ENCODE measurements at regions not wholly inside any gene's neighbourhood (a gene's known extent, or its start where the extent isn't known, plus 50 kb on each side); places are given as distances from the start of the nearest gene placed in this dataset.

DNA sequence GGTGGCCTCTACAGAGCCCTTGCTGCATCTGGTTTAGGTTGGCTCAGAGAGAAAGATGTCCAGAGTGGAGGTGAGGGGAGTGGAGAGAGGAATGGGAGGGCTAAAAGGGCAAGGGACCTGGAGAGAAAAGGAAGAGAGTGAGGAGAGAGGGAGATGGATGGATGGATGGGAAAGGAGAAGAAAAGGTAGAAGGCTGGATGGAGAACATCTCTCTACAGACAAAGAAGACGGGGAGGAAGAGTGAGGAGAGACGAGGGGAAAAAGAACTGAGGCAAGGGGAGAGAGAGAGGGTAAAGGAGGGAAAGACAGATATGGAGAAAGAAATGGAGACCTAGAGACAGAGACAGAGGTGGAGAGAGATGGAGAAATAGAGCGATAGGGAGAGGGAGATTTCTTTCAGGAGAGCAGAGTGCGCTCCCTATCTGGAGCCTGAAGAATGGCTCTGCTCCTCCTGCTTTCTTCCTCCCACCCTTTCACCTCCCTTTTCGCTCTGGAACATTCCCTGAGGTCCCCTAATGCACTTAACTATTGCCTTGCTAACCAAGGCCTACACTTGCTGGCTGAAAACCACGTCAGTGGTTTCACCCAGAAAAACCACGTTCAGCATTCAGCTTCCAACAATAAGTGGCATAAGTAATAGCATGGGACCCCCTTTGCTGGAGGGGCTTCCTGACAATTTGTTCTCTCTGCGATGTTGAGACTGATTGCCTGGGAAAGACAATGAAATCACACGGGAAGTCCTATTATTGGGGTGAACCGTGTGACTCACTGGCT, 286.3 kb downstream of the CDH26 start:
- H3K9ac ChIP-seq (ENCODE audit: low read length in 5 of 5), result no peak overlapping the region
- H3K27ac ChIP-seq (ENCODE audit: low read depth, low read length), result no peak overlapping the region
- H3K4me3 ChIP-seq (ENCODE audit: low read depth in 1 of 5, low read length in 5 of 5), result no peak overlapping the region
- H3K36me3 ChIP-seq (ENCODE audit: control insufficient read depth in 5 of 5, insufficient read depth in 5 of 5, low read length in 5 of 5), result no peaks in the 10 kb centered on the region
- no peaks in the 10 kb centered on the region for H3K9me3 ChIP-seq (ENCODE audit: control insufficient read depth in 5 of 5, low read length in 5 of 5)
- H3K27me3 ChIP-seq (ENCODE audit: control insufficient read depth in 5 of 5, insufficient read depth in 4 of 5, low read length in 5 of 5), result peaks cover 2 to 13% (median 5%) of the 10 kb centered on the region in 5 donors
- peaks cover 0 to 1% (median 0%) of the 10 kb centered on the region in 5 donors for H3K4me1 ChIP-seq (ENCODE audit: control insufficient read depth in 5 of 5, insufficient read depth in 5 of 5, low read length in 5 of 5)

DNA sequence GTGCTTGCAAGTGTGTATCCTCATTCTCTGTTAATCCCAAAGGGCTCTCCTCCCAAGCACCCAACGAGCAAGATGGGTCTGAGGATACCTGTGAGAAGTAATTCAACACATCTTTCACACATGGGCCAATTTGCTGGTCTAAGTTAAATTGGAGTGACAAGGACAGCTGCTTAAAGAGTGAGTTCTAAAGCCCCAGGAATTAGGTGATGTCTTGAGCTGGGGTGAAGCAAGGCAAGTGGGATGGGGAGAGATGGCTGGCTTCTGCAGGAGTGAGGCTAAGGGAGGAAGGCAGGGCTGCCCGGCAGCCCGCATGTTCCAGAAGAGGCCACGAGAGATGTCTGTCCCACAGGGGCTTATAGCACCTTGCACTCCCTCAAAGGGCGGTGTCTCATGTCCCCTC, 288.5 kb downstream of the CDH26 start:
- H3K4me3 ChIP-seq (ENCODE audit: low read depth in 1 of 5, low read length in 5 of 5), result no peak overlapping the region
- peaks cover 0 to 3% (median 0%) of the 10 kb centered on the region in 5 donors for H3K9me3 ChIP-seq (ENCODE audit: control insufficient read depth in 5 of 5, low read length in 5 of 5)
- H3K9ac ChIP-seq (ENCODE audit: low read length in 5 of 5), result no peak overlapping the region
- no peaks in the 10 kb centered on the region for H3K36me3 ChIP-seq (ENCODE audit: control insufficient read depth in 5 of 5, insufficient read depth in 5 of 5, low read length in 5 of 5)
- peaks cover 0 to 1% (median 0%) of the 10 kb centered on the region in 5 donors for H3K4me1 ChIP-seq (ENCODE audit: control insufficient read depth in 5 of 5, insufficient read depth in 5 of 5, low read length in 5 of 5)
- peaks cover 0 to 4% (median 0%) of the 10 kb centered on the region in 5 donors for H3K27me3 ChIP-seq (ENCODE audit: control insufficient read depth in 5 of 5, insufficient read depth in 4 of 5, low read length in 5 of 5)
- H3K27ac ChIP-seq (ENCODE audit: low read depth, low read length), result no peak overlapping the region

DNA sequence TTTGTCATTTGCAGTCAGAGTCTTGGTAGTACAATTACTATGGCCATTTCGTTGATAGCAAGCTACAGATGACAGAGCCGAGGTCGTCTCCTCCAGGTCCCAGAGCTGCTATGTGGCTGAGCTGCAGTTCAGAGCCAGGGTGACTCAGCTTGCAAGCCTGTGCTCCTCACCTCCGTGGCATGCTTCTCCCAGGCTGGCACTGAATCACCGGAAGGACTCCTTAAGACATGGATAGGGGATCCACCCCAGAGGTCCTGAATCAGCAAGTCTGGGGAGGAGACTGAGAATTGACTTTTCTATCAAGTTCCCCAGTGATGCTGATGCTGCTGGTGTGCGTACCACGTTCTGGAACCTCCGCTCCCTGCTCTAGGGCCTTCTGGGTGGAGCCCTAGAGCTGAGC, 291.2 kb downstream of the CDH26 start:
- no peak overlapping the region for H3K4me3 ChIP-seq (ENCODE audit: low read depth in 1 of 5, low read length in 5 of 5)
- H3K9me3 ChIP-seq (ENCODE audit: control insufficient read depth in 5 of 5, low read length in 5 of 5), result peaks cover 0 to 3% (median 0%) of the 10 kb centered on the region in 5 donors
- no peak overlapping the region for H3K27ac ChIP-seq (ENCODE audit: low read depth, low read length)
- H3K36me3 ChIP-seq (ENCODE audit: control insufficient read depth in 5 of 5, insufficient read depth in 5 of 5, low read length in 5 of 5), result no peaks in the 10 kb centered on the region
- H3K4me1 ChIP-seq (ENCODE audit: control insufficient read depth in 5 of 5, insufficient read depth in 5 of 5, low read length in 5 of 5), result peaks cover 0 to 1% (median 0%) of the 10 kb centered on the region in 5 donors
- no peaks in the 10 kb centered on the region for H3K27me3 ChIP-seq (ENCODE audit: control insufficient read depth in 5 of 5, insufficient read depth in 4 of 5, low read length in 5 of 5)
- H3K9ac ChIP-seq (ENCODE audit: low read length in 5 of 5), result no peak overlapping the region

DNA sequence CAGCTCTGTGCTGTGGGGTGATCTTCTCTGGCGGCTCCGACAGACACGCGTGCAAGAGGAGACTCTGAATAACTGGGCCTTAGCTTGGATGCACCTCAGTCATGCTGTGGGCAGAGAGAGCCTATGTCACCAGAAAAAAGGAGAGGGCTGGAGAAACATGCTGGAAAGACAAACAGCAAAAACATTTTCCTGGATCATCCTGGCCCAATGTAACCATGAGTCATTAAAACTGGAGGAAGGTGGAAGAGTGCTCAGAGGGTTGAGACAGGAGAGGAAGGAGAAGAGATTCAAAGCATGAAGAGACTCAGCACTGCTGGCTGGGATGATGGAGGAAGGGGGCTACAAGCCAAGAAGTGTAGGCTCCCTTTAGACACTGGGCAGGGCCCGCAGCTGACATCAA, 292.0 kb downstream of the CDH26 start:
- H3K9ac ChIP-seq (ENCODE audit: low read length in 5 of 5), result no peak overlapping the region
- no peak overlapping the region for H3K4me3 ChIP-seq (ENCODE audit: low read depth in 1 of 5, low read length in 5 of 5)
- H3K9me3 ChIP-seq (ENCODE audit: control insufficient read depth in 5 of 5, low read length in 5 of 5), result peaks cover 0 to 3% (median 0%) of the 10 kb centered on the region in 5 donors
- peaks cover under 1 to 6% (median 5%) of the 10 kb centered on the region in 5 donors for H3K4me1 ChIP-seq (ENCODE audit: control insufficient read depth in 5 of 5, insufficient read depth in 5 of 5, low read length in 5 of 5)
- H3K27me3 ChIP-seq (ENCODE audit: control insufficient read depth in 5 of 5, insufficient read depth in 4 of 5, low read length in 5 of 5), result no peaks in the 10 kb centered on the region
- H3K27ac ChIP-seq (ENCODE audit: low read depth, low read length), result no peak overlapping the region
- no peaks in the 10 kb centered on the region for H3K36me3 ChIP-seq (ENCODE audit: control insufficient read depth in 5 of 5, insufficient read depth in 5 of 5, low read length in 5 of 5)

DNA sequence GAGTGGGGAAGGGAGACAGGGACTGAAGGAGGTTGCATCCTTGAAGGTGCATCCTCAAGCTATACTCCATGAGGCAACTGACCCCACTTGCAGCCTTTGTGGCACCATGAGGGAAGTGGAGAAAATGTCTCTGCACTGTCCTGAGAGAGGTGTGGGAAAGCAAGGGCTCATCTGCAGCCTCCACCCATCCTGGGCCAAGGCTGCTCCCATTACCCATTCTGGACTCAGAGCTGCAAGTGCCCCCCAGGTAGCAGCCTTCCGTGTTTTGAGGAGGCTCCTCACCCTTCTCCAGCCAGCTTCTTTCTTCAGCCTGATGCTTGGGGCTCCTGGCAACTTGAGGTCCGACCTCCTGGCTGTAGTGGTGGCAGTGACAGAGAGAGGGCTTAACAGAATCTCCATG, 294.6 kb downstream of the CDH26 start:
- Histone ChIP-seq H3K9me3 (ENCODE audit: control insufficient read depth in 5 of 5, low read length in 5 of 5) (peaks cover 0 to 3% (median 0%) of the 10 kb centered on the region in 5 donors), H3K27me3 (ENCODE audit: control insufficient read depth in 5 of 5, insufficient read depth in 4 of 5, low read length in 5 of 5) (peaks cover 0 to 5% (median 0%) of the 10 kb centered on the region in 5 donors), H3K27ac (ENCODE audit: low read depth, low read length) (no peak overlapping the region), H3K4me1 (ENCODE audit: control insufficient read depth in 5 of 5, insufficient read depth in 5 of 5, low read length in 5 of 5) (peaks cover 2 to 10% (median 8%) of the 10 kb centered on the region in 5 donors), H3K36me3 (ENCODE audit: control insufficient read depth in 5 of 5, insufficient read depth in 5 of 5, low read length in 5 of 5) (no peaks in the 10 kb centered on the region), H3K9ac (ENCODE audit: low read length in 5 of 5) (no peak overlapping the region), H3K4me3 (ENCODE audit: low read depth in 1 of 5, low read length in 5 of 5) (no peak overlapping the region)

DNA sequence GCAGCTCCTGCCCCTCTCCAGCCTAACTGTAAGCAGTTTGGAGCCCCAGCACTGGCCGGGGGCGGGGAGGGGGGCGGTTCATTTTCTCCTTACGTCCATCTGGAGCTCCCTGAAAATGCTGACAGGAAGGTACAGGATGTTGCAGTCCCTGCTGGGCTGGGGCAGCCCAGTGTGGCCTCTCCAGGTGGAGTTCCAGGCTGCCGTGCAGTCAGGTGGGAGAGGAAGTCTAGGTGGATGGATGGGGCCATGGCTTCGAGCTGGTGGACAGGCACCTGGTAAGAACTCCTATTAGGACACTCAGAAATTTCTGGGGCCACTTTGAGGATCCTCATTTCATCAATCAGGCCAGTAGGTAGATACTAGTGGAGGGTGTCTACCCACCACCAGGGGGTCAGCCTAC, 295.2 kb downstream of the CDH26 start:
- Histone ChIP-seq H3K4me1 (ENCODE audit: control insufficient read depth in 5 of 5, insufficient read depth in 5 of 5, low read length in 5 of 5) (peaks cover 2 to 10% (median 8%) of the 10 kb centered on the region in 5 donors), H3K4me3 (ENCODE audit: low read depth in 1 of 5, low read length in 5 of 5) (no peak overlapping the region), H3K27ac (ENCODE audit: low read depth, low read length) (no peak overlapping the region), H3K9ac (ENCODE audit: low read length in 5 of 5) (no peak overlapping the region), H3K9me3 (ENCODE audit: control insufficient read depth in 5 of 5, low read length in 5 of 5) (peaks cover 0 to 3% (median 0%) of the 10 kb centered on the region in 5 donors), H3K27me3 (ENCODE audit: control insufficient read depth in 5 of 5, insufficient read depth in 4 of 5, low read length in 5 of 5) (peaks cover 0 to 7% (median 0%) of the 10 kb centered on the region in 5 donors), H3K36me3 (ENCODE audit: control insufficient read depth in 5 of 5, insufficient read depth in 5 of 5, low read length in 5 of 5) (no peaks in the 10 kb centered on the region)

DNA sequence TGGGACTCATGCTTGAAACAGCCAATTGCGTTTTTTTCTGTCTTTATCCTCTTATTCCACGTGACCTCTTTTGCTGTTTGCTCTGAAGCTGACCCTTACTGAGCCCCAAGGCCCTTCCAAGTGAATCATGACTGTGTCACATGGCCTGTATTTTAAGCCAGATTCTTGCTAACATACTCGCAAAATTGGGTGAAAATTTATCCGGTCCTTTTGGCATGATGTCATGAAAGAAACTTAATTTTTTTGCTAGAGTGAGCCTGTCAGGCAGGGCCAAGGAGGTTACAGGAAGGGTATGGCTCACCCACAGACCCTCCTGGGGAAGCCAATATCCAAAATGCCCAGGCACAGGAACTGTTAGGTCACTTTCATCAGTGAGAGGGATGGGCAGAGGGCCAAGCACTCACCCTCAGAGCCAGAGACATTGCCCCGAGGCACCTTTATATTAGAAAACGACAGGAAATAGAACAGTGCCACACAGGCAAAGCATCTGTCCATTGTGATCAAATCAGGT, 296.7 kb downstream of the CDH26 start:
- Histone ChIP-seq H3K27me3 (ENCODE audit: control insufficient read depth in 5 of 5, insufficient read depth in 4 of 5, low read length in 5 of 5) (peaks cover 0 to 9% (median 0%) of the 10 kb centered on the region in 5 donors), H3K9me3 (ENCODE audit: control insufficient read depth in 5 of 5, low read length in 5 of 5) (peaks cover 0 to 3% (median 0%) of the 10 kb centered on the region in 5 donors), H3K4me3 (ENCODE audit: low read depth in 1 of 5, low read length in 5 of 5) (no peak overlapping the region), H3K9ac (ENCODE audit: low read length in 5 of 5) (no peak overlapping the region), H3K4me1 (ENCODE audit: control insufficient read depth in 5 of 5, insufficient read depth in 5 of 5, low read length in 5 of 5) (peaks cover 2 to 10% (median 8%) of the 10 kb centered on the region in 5 donors), H3K27ac (ENCODE audit: low read depth, low read length) (no peak overlapping the region), H3K36me3 (ENCODE audit: control insufficient read depth in 5 of 5, insufficient read depth in 5 of 5, low read length in 5 of 5) (no peaks in the 10 kb centered on the region)

DNA sequence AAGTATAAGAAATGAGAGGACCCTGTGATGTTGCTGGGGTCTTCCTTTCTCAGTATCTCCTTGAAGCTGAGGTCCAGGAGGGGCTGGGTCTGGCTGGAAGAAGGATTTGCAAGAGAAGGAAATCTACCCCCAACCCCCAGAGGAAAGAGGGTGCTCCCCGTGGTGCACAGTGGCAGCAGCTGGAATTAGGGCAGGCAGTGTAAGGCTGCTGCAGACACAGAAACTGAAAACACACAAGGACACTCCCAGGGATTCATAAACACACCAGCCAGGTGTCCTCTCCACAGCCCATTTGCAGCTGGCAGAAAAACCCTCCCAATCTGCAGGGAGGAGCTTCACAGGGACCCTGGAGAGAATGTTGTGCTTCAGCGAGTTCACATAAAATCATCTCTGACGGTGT, 297.2 kb downstream of the CDH26 start:
- no peak overlapping the region for H3K4me3 ChIP-seq (ENCODE audit: low read depth in 1 of 5, low read length in 5 of 5)
- H3K4me1 ChIP-seq (ENCODE audit: control insufficient read depth in 5 of 5, insufficient read depth in 5 of 5, low read length in 5 of 5), result peaks cover 2 to 10% (median 8%) of the 10 kb centered on the region in 5 donors
- no peak overlapping the region for H3K27ac ChIP-seq (ENCODE audit: low read depth, low read length)
- H3K36me3 ChIP-seq (ENCODE audit: control insufficient read depth in 5 of 5, insufficient read depth in 5 of 5, low read length in 5 of 5), result no peaks in the 10 kb centered on the region
- H3K9ac ChIP-seq (ENCODE audit: low read length in 5 of 5), result no peak overlapping the region
- H3K9me3 ChIP-seq (ENCODE audit: control insufficient read depth in 5 of 5, low read length in 5 of 5), result peaks cover 0 to 1% (median 0%) of the 10 kb centered on the region in 5 donors
- H3K27me3 ChIP-seq (ENCODE audit: control insufficient read depth in 5 of 5, insufficient read depth in 4 of 5, low read length in 5 of 5), result peaks cover 0 to 10% (median 0%) of the 10 kb centered on the region in 5 donors

DNA sequence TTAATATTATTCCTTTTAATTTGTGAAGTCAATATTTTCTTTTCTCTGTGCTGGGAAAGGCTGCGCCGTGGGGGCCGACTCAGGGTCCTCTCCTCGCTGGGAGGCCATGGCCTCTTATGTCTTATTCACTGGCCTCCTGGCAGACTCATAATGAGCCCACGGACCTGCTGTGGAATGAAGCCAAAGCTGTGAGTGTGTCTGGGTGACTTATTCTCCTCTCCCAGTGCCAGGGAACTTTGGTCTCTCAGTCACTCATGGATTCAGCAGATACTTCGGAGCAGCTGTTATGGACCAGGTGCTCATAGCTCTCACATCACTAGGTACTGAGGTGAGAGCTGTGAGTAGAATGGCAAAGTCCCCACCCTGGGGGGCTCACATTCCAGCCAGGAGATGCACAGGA, 297.6 kb downstream of the CDH26 start:
- no peak overlapping the region for H3K9ac ChIP-seq (ENCODE audit: low read length in 5 of 5)

DNA sequence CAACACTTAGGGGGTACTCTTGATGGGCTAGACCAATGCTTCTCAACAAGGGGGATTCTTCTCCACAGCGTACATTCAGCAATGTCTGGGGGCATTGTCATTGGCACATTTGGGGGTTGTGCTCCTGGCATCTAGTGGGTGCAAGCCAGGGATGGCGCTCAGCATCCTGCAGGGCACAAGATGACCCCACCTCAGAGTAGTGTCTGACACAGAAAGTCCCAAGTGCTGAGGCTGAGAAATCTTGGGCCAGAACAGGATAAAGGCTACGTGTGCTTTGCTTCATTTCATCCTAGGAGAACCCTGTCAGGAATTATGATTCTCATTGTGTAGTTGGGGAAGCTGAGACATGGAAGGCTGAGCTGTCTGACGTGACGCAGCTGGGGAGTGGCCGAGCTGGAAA, 298.6 kb downstream of the CDH26 start:
- Histone ChIP-seq H3K4me3 (ENCODE audit: low read depth in 1 of 5, low read length in 5 of 5) (no peak overlapping the region), H3K27me3 (ENCODE audit: control insufficient read depth in 5 of 5, insufficient read depth in 4 of 5, low read length in 5 of 5) (peaks cover 0 to 11% (median 0%) of the 10 kb centered on the region in 5 donors)

More for the DNA sequence above, 297.6 kb downstream of the CDH26 start:
- Histone ChIP-seq H3K27ac (ENCODE audit: low read depth, low read length) (no peak overlapping the region), H3K4me1 (ENCODE audit: control insufficient read depth in 5 of 5, insufficient read depth in 5 of 5, low read length in 5 of 5) (peaks cover 2 to 10% (median 8%) of the 10 kb centered on the region in 5 donors), H3K27me3 (ENCODE audit: control insufficient read depth in 5 of 5, insufficient read depth in 4 of 5, low read length in 5 of 5) (peaks cover 0 to 11% (median 0%) of the 10 kb centered on the region in 5 donors), H3K36me3 (ENCODE audit: control insufficient read depth in 5 of 5, insufficient read depth in 5 of 5, low read length in 5 of 5) (no peaks in the 10 kb centered on the region), H3K9me3 (ENCODE audit: control insufficient read depth in 5 of 5, low read length in 5 of 5) (no peaks in the 10 kb centered on the region), H3K4me3 (ENCODE audit: low read depth in 1 of 5, low read length in 5 of 5) (no peak overlapping the region)

More for the DNA sequence above, 298.6 kb downstream of the CDH26 start:
- Histone ChIP-seq H3K36me3 (ENCODE audit: control insufficient read depth in 5 of 5, insufficient read depth in 5 of 5, low read length in 5 of 5) (no peaks in the 10 kb centered on the region), H3K27ac (ENCODE audit: low read depth, low read length) (no peak overlapping the region), H3K4me1 (ENCODE audit: control insufficient read depth in 5 of 5, insufficient read depth in 5 of 5, low read length in 5 of 5) (peaks cover 2 to 10% (median 8%) of the 10 kb centered on the region in 5 donors), H3K9ac (ENCODE audit: low read length in 5 of 5) (no peak overlapping the region), H3K9me3 (ENCODE audit: control insufficient read depth in 5 of 5, low read length in 5 of 5) (no peaks in the 10 kb centered on the region)
